WTC11 (cell line): ENCODE measurements at regions not wholly inside any gene's neighbourhood (a gene's known extent, or its start where the extent isn't known, plus 50 kb on each side); places are given as distances from the start of the nearest gene placed in this dataset.

Source experiments
- ATAC-seq: fragments of 200-7000 bp; cut with Tn5 transposase; 2 replicates; pipeline ENCODE4 v1.10.0; 2021; ENCODE audit warnings: mild to moderate bottlenecking, moderate library complexity
- CTCF ChIA-PET: fragments of 300-600 bp; sonication (Branson Sonifier 250); formaldehyde crosslinking; loops from one replicate; lab custom pipeline; 2021; ENCODE audit warnings: antibody characterized with exemption; lab: Charles Lee
- POLR2A ChIA-PET: fragments of 350-600 bp; sonication (Branson Sonifier 250); formaldehyde crosslinking; loops from one replicate; lab custom pipeline; 2021; ENCODE audit warnings: antibody characterized with exemption; lab: Charles Lee
- DNase-seq: peaks from one replicate; pipeline ENCODE4 v3.0.0; 2021; ENCODE audit warnings: low spot score
- H3K27ac Mint-ChIP-seq: 2 replicates; pipeline ENCODE4 v1.8.0; 2021; ENCODE audit warnings: mixed read lengths
- H3K27me3 Mint-ChIP-seq: 2 replicates; pipeline ENCODE4 v1.8.0; 2021; ENCODE audit warnings: low read depth, mild to moderate bottlenecking, moderate library complexity, mixed read lengths
- H3K36me3 Mint-ChIP-seq: 2 replicates; pipeline ENCODE4 v1.8.0; 2021; ENCODE audit warnings: mixed read lengths
- H3K4me1 Mint-ChIP-seq: 2 replicates; pipeline ENCODE4 v1.8.0; 2022; ENCODE audit warnings: mixed read lengths
- H3K4me3 Mint-ChIP-seq: 2 replicates; pipeline ENCODE4 v1.8.0; 2021; ENCODE audit warnings: mild to moderate bottlenecking, moderate library complexity, mixed read lengths
- H3K9me3 Mint-ChIP-seq: 2 replicates; pipeline ENCODE4 v1.8.0; 2021; ENCODE audit warnings: mixed read lengths
- ATF1 ChIP-seq: sonication (generic); formaldehyde crosslinking; IDR thresholded peaks from 2 replicates; pipeline ENCODE4 v1.8.1; 2023; ENCODE audit warnings: mild to moderate bottlenecking, moderate library complexity, missing genetic modification reagents
- CBFB ChIP-seq: sonication (generic); formaldehyde crosslinking; IDR thresholded peaks from 2 replicates; pipeline ENCODE4 v1.8.1; 2022; ENCODE audit warnings: mild to moderate bottlenecking, low read depth, missing genetic modification reagents
- CREB1 ChIP-seq: sonication (generic); formaldehyde crosslinking; IDR thresholded peaks from 2 replicates; pipeline ENCODE4 v1.8.0; 2023; ENCODE audit warnings: mild to moderate bottlenecking, missing genetic modification reagents
- FOXP1 ChIP-seq: sonication (generic); formaldehyde crosslinking; IDR thresholded peaks from 2 replicates; pipeline ENCODE4 v1.8.0; 2022; ENCODE audit warnings: missing genetic modification reagents, mild to moderate bottlenecking, moderate library complexity, borderline replicate concordance
- GRHL2 ChIP-seq: fragments of 250-450 bp; sonication (Bioruptor Pico); IDR thresholded peaks from 2 replicates; pipeline ENCODE4 v1.8.0; 2022; ENCODE audit warnings: mild to moderate bottlenecking, moderate library complexity; ENCODE audit not compliant: insufficient replicate concordance, severe bottlenecking
- NR3C1 ChIP-seq: sonication (generic); formaldehyde crosslinking; conservative IDR thresholded peaks from 2 replicates; pipeline ENCODE4 v1.8.1; 2023; ENCODE audit warnings: low read depth, mild to moderate bottlenecking, missing genetic modification reagents
- OVOL2 ChIP-seq: fragments of 250-450 bp; sonication (Bioruptor Pico); IDR thresholded peaks from 2 replicates; pipeline ENCODE4 v1.9.0; 2021; ENCODE audit warnings: mild to moderate bottlenecking, borderline replicate concordance
- SP1 ChIP-seq: sonication (generic); formaldehyde crosslinking; conservative IDR thresholded peaks from 2 replicates; pipeline ENCODE4 v1.8.1; 2022; ENCODE audit warnings: missing genetic modification reagents
- TEAD4 ChIP-seq: sonication (generic); formaldehyde crosslinking; IDR thresholded peaks from 2 replicates; pipeline ENCODE4 v1.8.0; 2022; ENCODE audit warnings: mild to moderate bottlenecking, missing genetic modification reagents
- ZNF121 ChIP-seq: sonication (generic); formaldehyde crosslinking; IDR thresholded peaks from 2 replicates; pipeline ENCODE4 v1.8.0; 2023; ENCODE audit warnings: missing genetic modification reagents
- TF ChIP-seq, protein P1 (sequence below): fragments of 250-450 bp; sonication (Bioruptor Pico); IDR thresholded peaks from 2 replicates; pipeline ENCODE4 v1.9.0; 2021; ENCODE audit warnings: moderate library complexity, mild to moderate bottlenecking, inconsistent platforms, borderline replicate concordance
- TF ChIP-seq, protein P2 (sequence below): sonication (generic); formaldehyde crosslinking; IDR thresholded peaks from 2 replicates; pipeline ENCODE4 v1.8.0; 2023; ENCODE audit warnings: missing genetic modification reagents
- TF ChIP-seq, protein P3 (sequence below): sonication (generic); formaldehyde crosslinking; IDR thresholded peaks from 2 replicates; pipeline ENCODE4 v1.8.0; 2022; ENCODE audit warnings: mild to moderate bottlenecking, missing genetic modification reagents
- TF ChIP-seq, protein P4 (sequence below): sonication (generic); formaldehyde crosslinking; IDR thresholded peaks from 2 replicates; pipeline ENCODE4 v1.8.0; 2023; ENCODE audit warnings: mild to moderate bottlenecking, missing genetic modification reagents
- TF ChIP-seq, protein P5 (sequence below): sonication (generic); formaldehyde crosslinking; IDR thresholded peaks from 2 replicates; pipeline ENCODE4 v1.8.1; 2023; ENCODE audit warnings: mild to moderate bottlenecking, missing genetic modification reagents
- TF ChIP-seq, protein P6 (sequence below): sonication (generic); formaldehyde crosslinking; IDR thresholded peaks from 2 replicates; pipeline ENCODE4 v1.8.1; 2023; ENCODE audit warnings: mild to moderate bottlenecking, missing genetic modification reagents, moderate library complexity
- TF ChIP-seq, protein P7 (sequence below): fragments of 250-450 bp; sonication (Bioruptor Pico); IDR thresholded peaks from 2 replicates; pipeline ENCODE4 v1.9.0; 2021; ENCODE audit warnings: mild to moderate bottlenecking
- TF ChIP-seq, protein P8 (sequence below): fragments of 250-450 bp; sonication (Bioruptor Pico); IDR thresholded peaks from 2 replicates; pipeline ENCODE4 v1.9.0; 2021; ENCODE audit warnings: mild to moderate bottlenecking
- TF ChIP-seq, protein P9 (sequence below): sonication (generic); formaldehyde crosslinking; IDR thresholded peaks from 2 replicates; pipeline ENCODE4 v1.8.1; 2023; ENCODE audit warnings: mild to moderate bottlenecking, missing genetic modification reagents

DNA sequence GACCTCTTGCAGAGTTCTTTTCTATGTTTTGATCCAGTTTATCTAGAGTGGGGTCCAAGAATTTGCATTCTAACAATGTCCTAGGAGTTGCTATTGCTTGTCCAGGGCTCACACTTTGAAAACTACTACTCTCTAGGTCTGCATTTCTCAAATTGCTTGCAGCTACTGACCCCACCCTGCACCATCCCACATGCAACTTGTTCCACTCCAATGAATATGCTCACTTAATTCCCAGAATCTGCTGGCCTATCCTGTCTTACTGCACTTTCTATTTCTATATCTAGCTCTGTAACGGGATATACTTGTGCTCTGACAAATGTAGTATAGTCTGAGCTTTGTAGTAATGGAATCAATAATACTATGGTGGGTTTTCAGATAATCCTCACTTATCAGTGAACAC lies 570.3 kb downstream of the IQCM start:
- Mint-ChIP-seq H3K36me3 (peaks cover 2% of the 10 kb centered on the region; the same call in 1 of the 2 replicates), H3K27me3 (no peaks in the 10 kb centered on the region), H3K27ac (no peak overlapping the region), H3K4me3 (no peak overlapping the region), H3K9me3 (peaks cover 15% of the 10 kb centered on the region), H3K4me1 (0 out of 2 replicates have a peak, but pooled peaks cover 3% of the 10 kb centered on the region)
- ATAC-seq: no peak
- ChIA-PET POLR2A (no interaction called here), CTCF (no interaction called here)
- no peak for DNase-seq
- TF ChIP-seq, protein P1, sequence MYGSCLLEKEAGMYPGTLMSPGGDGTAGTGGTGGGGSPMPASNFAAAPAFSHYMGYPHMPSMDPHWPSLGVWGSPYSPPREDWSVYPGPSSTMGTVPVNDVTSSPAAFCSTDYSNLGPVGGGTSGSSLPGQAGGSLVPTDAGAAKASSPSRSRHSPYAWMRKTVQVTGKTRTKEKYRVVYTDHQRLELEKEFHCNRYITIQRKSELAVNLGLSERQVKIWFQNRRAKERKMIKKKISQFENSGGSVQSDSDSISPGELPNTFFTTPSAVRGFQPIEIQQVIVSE (CRISPR knock-in tag): no peak
- TF ChIP-seq FOXP1 (CRISPR knock-in tag): no peak
- TF ChIP-seq, protein P2, sequence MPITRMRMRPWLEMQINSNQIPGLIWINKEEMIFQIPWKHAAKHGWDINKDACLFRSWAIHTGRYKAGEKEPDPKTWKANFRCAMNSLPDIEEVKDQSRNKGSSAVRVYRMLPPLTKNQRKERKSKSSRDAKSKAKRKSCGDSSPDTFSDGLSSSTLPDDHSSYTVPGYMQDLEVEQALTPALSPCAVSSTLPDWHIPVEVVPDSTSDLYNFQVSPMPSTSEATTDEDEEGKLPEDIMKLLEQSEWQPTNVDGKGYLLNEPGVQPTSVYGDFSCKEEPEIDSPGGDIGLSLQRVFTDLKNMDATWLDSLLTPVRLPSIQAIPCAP: no peak
- TF ChIP-seq, protein P3, sequence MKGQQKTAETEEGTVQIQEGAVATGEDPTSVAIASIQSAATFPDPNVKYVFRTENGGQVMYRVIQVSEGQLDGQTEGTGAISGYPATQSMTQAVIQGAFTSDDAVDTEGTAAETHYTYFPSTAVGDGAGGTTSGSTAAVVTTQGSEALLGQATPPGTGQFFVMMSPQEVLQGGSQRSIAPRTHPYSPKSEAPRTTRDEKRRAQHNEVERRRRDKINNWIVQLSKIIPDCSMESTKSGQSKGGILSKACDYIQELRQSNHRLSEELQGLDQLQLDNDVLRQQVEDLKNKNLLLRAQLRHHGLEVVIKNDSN (CRISPR knock-in tag): no peak
- TF ChIP-seq, protein P4, sequence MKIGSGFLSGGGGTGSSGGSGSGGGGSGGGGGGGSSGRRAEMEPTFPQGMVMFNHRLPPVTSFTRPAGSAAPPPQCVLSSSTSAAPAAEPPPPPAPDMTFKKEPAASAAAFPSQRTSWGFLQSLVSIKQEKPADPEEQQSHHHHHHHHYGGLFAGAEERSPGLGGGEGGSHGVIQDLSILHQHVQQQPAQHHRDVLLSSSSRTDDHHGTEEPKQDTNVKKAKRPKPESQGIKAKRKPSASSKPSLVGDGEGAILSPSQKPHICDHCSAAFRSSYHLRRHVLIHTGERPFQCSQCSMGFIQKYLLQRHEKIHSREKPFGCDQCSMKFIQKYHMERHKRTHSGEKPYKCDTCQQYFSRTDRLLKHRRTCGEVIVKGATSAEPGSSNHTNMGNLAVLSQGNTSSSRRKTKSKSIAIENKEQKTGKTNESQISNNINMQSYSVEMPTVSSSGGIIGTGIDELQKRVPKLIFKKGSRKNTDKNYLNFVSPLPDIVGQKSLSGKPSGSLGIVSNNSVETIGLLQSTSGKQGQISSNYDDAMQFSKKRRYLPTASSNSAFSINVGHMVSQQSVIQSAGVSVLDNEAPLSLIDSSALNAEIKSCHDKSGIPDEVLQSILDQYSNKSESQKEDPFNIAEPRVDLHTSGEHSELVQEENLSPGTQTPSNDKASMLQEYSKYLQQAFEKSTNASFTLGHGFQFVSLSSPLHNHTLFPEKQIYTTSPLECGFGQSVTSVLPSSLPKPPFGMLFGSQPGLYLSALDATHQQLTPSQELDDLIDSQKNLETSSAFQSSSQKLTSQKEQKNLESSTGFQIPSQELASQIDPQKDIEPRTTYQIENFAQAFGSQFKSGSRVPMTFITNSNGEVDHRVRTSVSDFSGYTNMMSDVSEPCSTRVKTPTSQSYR (CRISPR knock-in tag): no peak
- no peak for TF ChIP-seq GRHL2 (CRISPR knock-in tag)
- TF ChIP-seq TEAD4: no peak
- TF ChIP-seq, protein P5, sequence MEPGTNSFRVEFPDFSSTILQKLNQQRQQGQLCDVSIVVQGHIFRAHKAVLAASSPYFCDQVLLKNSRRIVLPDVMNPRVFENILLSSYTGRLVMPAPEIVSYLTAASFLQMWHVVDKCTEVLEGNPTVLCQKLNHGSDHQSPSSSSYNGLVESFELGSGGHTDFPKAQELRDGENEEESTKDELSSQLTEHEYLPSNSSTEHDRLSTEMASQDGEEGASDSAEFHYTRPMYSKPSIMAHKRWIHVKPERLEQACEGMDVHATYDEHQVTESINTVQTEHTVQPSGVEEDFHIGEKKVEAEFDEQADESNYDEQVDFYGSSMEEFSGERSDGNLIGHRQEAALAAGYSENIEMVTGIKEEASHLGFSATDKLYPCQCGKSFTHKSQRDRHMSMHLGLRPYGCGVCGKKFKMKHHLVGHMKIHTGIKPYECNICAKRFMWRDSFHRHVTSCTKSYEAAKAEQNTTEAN (CRISPR knock-in tag): no peak
- TF ChIP-seq NR3C1: no peak
- TF ChIP-seq OVOL2 (CRISPR knock-in tag): no peak
- TF ChIP-seq ATF1 (CRISPR knock-in tag): no peak
- TF ChIP-seq, protein P6, sequence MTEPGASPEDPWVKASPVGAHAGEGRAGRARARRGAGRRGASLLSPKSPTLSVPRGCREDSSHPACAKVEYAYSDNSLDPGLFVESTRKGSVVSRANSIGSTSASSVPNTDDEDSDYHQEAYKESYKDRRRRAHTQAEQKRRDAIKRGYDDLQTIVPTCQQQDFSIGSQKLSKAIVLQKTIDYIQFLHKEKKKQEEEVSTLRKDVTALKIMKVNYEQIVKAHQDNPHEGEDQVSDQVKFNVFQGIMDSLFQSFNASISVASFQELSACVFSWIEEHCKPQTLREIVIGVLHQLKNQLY (CRISPR knock-in tag): no peak
- TF ChIP-seq ZNF121: no peak
- no peak for TF ChIP-seq SP1 (CRISPR knock-in tag)
- TF ChIP-seq, protein P7, sequence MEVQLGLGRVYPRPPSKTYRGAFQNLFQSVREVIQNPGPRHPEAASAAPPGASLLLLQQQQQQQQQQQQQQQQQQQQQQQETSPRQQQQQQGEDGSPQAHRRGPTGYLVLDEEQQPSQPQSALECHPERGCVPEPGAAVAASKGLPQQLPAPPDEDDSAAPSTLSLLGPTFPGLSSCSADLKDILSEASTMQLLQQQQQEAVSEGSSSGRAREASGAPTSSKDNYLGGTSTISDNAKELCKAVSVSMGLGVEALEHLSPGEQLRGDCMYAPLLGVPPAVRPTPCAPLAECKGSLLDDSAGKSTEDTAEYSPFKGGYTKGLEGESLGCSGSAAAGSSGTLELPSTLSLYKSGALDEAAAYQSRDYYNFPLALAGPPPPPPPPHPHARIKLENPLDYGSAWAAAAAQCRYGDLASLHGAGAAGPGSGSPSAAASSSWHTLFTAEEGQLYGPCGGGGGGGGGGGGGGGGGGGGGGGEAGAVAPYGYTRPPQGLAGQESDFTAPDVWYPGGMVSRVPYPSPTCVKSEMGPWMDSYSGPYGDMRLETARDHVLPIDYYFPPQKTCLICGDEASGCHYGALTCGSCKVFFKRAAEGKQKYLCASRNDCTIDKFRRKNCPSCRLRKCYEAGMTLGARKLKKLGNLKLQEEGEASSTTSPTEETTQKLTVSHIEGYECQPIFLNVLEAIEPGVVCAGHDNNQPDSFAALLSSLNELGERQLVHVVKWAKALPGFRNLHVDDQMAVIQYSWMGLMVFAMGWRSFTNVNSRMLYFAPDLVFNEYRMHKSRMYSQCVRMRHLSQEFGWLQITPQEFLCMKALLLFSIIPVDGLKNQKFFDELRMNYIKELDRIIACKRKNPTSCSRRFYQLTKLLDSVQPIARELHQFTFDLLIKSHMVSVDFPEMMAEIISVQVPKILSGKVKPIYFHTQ (CRISPR knock-in tag): no peak
- no peak for TF ChIP-seq CREB1 (CRISPR knock-in tag)

DNA sequence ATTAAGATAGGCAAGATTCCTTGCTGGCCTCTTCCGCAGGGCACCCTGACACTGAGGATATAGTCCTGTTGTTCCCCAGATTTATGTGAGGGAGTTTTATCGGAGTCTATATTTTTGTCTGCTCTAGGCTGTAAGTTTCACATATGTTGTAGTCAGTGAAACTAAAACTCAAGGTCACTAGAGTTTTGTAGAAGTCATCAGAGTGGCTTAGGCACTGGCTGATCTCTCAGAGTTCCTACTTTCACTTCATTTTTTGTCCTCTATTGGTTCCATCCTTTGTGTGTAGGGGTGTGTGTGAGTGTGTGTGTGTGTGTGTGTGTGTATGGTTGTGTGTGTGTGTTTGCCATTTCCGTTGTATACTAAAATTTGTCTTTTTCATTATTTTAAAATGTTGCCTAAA lies 577.5 kb downstream of the IQCM start:
- CTCF ChIA-PET: no interaction called here
- Mint-ChIP-seq H3K4me3 (no peak overlapping the region), H3K4me1 (no peaks in the 10 kb centered on the region), H3K27ac (no peak overlapping the region), H3K36me3 (peaks cover 2% of the 10 kb centered on the region; the same call in 1 of the 2 replicates), H3K27me3 (no peaks in the 10 kb centered on the region), H3K9me3 (peaks cover 10% of the 10 kb centered on the region)
- POLR2A ChIA-PET: no interaction called here
- TF ChIP-seq, protein P8, sequence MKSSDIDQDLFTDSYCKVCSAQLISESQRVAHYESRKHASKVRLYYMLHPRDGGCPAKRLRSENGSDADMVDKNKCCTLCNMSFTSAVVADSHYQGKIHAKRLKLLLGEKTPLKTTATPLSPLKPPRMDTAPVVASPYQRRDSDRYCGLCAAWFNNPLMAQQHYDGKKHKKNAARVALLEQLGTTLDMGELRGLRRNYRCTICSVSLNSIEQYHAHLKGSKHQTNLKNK (CRISPR knock-in tag): no peak
- TF ChIP-seq, protein P5 (CRISPR knock-in tag): no peak
- TF ChIP-seq CBFB (CRISPR knock-in tag): no peak
- TF ChIP-seq, protein P9, sequence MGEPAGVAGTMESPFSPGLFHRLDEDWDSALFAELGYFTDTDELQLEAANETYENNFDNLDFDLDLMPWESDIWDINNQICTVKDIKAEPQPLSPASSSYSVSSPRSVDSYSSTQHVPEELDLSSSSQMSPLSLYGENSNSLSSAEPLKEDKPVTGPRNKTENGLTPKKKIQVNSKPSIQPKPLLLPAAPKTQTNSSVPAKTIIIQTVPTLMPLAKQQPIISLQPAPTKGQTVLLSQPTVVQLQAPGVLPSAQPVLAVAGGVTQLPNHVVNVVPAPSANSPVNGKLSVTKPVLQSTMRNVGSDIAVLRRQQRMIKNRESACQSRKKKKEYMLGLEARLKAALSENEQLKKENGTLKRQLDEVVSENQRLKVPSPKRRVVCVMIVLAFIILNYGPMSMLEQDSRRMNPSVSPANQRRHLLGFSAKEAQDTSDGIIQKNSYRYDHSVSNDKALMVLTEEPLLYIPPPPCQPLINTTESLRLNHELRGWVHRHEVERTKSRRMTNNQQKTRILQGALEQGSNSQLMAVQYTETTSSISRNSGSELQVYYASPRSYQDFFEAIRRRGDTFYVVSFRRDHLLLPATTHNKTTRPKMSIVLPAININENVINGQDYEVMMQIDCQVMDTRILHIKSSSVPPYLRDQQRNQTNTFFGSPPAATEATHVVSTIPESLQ: no peak
- ATAC-seq (no peak), DNase-seq (no peak)
